H1 (cell line): ENCODE measurements at regions not wholly inside any gene's neighbourhood (a gene's known extent, or its start where the extent isn't known, plus 50 kb on each side); places are given as distances from the start of the nearest gene placed in this dataset.

Experiments used
- CTCF ChIA-PET: fragments of 300-600 bp; sonication (Branson Sonifier 250); formaldehyde crosslinking; loops from one replicate; lab custom pipeline; 2021; ENCODE audit not compliant: partially characterized antibody; lab: Charles Lee
- POLR2A ChIA-PET: fragments of 300-600 bp; sonication (Branson Sonifier 250); formaldehyde crosslinking; loops from one replicate; lab custom pipeline; 2021; ENCODE audit warnings: inconsistent platforms; ENCODE audit not compliant: partially characterized antibody; lab: Charles Lee
- DNase-seq, 2 experiments: peaks; one replicate each; pipeline versions ENCODE4 v3.0.0 to v3.0.0-alpha.2; 2010 to 2022; ENCODE audit warnings: low spot score in 2 of 2, low read depth in 1 of 2, mixed read lengths in 1 of 2
- FAIRE-seq: peaks from 2 replicates; lab custom pipeline; 2011; peaks lifted over from hg19 to GRCh38; lab: Jason Lieb, UNC
- H2AFZ ChIP-seq: 2 replicates; pipeline ENCODE4 v1.8.1; 2012; ENCODE audit warnings: low read length, inconsistent platforms
- H2AK5ac ChIP-seq: 2 replicates; pipeline ENCODE4 v1.6.1; 2013; ENCODE audit warnings: low read depth, low read length
- H2BK120ac ChIP-seq: replicated peaks from 2 replicates; pipeline ENCODE3; 2013; ENCODE audit warnings: low read depth, low read length, inconsistent platforms
- H2BK12ac ChIP-seq: 2 replicates; pipeline ENCODE4 v1.6.1; 2013; ENCODE audit warnings: low read depth, low read length
- H2BK15ac ChIP-seq: 2 replicates; pipeline ENCODE4 v1.6.1; 2013; ENCODE audit warnings: low read length
- H2BK20ac ChIP-seq: 2 replicates; pipeline ENCODE4 v1.6.1; 2013; ENCODE audit warnings: low read length
- H2BK5ac ChIP-seq: 2 replicates; pipeline ENCODE4 v1.6.1; 2013; ENCODE audit warnings: low read depth, low read length
- H3K14ac ChIP-seq: 2 replicates; pipeline ENCODE4 v1.6.1; 2013; ENCODE audit warnings: inconsistent platforms; ENCODE audit not compliant: insufficient read length
- H3K18ac ChIP-seq: 2 replicates; pipeline ENCODE4 v1.6.1; 2013; ENCODE audit warnings: low read length; ENCODE audit errors: extremely low read depth
- H3K23ac ChIP-seq: 2 replicates; pipeline ENCODE4 v1.6.1; 2013; ENCODE audit warnings: inconsistent platforms; ENCODE audit not compliant: insufficient read length
- H3K23me2 ChIP-seq: 2 replicates; pipeline ENCODE4 v1.6.1; 2013; ENCODE audit warnings: low read depth, low read length
- H3K27ac ChIP-seq: 2 replicates; pipeline ENCODE4 v1.6.1; 2011; ENCODE audit warnings: low read depth, low read length, inconsistent platforms
- H3K27me3 ChIP-seq, 4 experiments: replicated peaks in 1 of 4; 1 replicate in 1 of 4; 2 replicates in 3 of 4; pipeline versions ENCODE4 v1.6.1 to v1.8.1; 2011 to 2013; ENCODE audit warnings: low read length in 3 of 4, mild to moderate bottlenecking in 3 of 4, inconsistent platforms in 2 of 4, mixed read lengths in 2 of 4, moderate library complexity in 1 of 4; ENCODE audit not compliant: control insufficient read depth in 3 of 4, insufficient read depth in 3 of 4; ENCODE audit errors: extremely low read depth in 1 of 4
- H3K36me3 ChIP-seq, 4 experiments: 2 replicates each; pipeline versions ENCODE4 v1.6.1 to v1.8.1; 2011 to 2013; ENCODE audit warnings: mild to moderate bottlenecking in 4 of 4, low read length in 3 of 4, moderate library complexity in 2 of 4, control low read depth in 1 of 4, inconsistent platforms in 1 of 4; ENCODE audit not compliant: insufficient read depth in 4 of 4, control insufficient read depth in 2 of 4
- H3K4ac ChIP-seq: replicated peaks from 2 replicates; pipeline ENCODE3; 2013; ENCODE audit warnings: low read length, low read depth, mixed read lengths, inconsistent platforms; ENCODE audit not compliant: insufficient read length
- H3K4me1 ChIP-seq, 4 experiments: replicated peaks in 1 of 4; 1 replicate in 1 of 4; 2 replicates in 3 of 4; pipeline versions ENCODE4 v1.6.1 to v1.8.1; 2011 to 2013; ENCODE audit warnings: low read length in 3 of 4, inconsistent platforms in 2 of 4, mixed read lengths in 1 of 4; ENCODE audit not compliant: insufficient read depth in 4 of 4, control insufficient read depth in 3 of 4
- H3K4me2 ChIP-seq, 2 experiments: 2 replicates each; pipeline versions ENCODE4 v1.6.1 to v1.8.1; 2011 to 2013; ENCODE audit warnings: low read depth in 2 of 2, low read length in 2 of 2, control low read depth in 1 of 2, inconsistent platforms in 1 of 2, mild to moderate bottlenecking in 1 of 2; ENCODE audit not compliant: insufficient read depth in 1 of 2
- H3K4me3 ChIP-seq, 4 experiments: fragments of 200-600, 300-600 bp in 1 of 4; sonication (generic), shearing (Covaris generic), sonication (Bioruptor Twin) in 1 of 4; 2 replicates each; pipeline versions ENCODE4 v1.5.1 to v1.8.1; 2011 to 2016; ENCODE audit warnings: low read length in 4 of 4, low read depth in 3 of 4, control low read depth in 2 of 4, inconsistent platforms in 2 of 4, mild to moderate bottlenecking in 2 of 4, mixed read lengths in 1 of 4, moderate library complexity in 1 of 4; ENCODE audit not compliant: insufficient read depth in 2 of 4; ENCODE audit errors: extremely low read depth in 1 of 4
- H3K56ac ChIP-seq: replicated peaks from 2 replicates; pipeline ENCODE3; 2013; ENCODE audit warnings: low read depth, mild to moderate bottlenecking, mixed read lengths, low read length, inconsistent platforms; ENCODE audit not compliant: insufficient read length
- H3K79me1 ChIP-seq: 2 replicates; pipeline ENCODE4 v1.6.1; 2013; ENCODE audit warnings: low read depth, low read length, control low read depth
- H3K79me2 ChIP-seq, 2 experiments: 2 replicates each; pipeline versions ENCODE4 v1.6.1 to v1.8.1; 2012 to 2013; ENCODE audit warnings: low read length in 2 of 2, mild to moderate bottlenecking in 2 of 2, inconsistent platforms in 1 of 2; ENCODE audit not compliant: insufficient read depth in 2 of 2, control insufficient read depth in 1 of 2
- H3K9ac ChIP-seq, 4 experiments: replicated peaks in 1 of 4; 1 replicate in 1 of 4; 2 replicates in 3 of 4; pipeline versions ENCODE4 v1.6.1 to v1.8.1; 2011 to 2013; ENCODE audit warnings: low read depth in 3 of 4, low read length in 3 of 4, control low read depth in 2 of 4, mild to moderate bottlenecking in 2 of 4, moderate library complexity in 2 of 4, inconsistent platforms in 1 of 4; ENCODE audit errors: extremely low read depth in 1 of 4
- H3K9me3 ChIP-seq, 2 experiments: 2 replicates each; pipeline versions ENCODE4 v1.6.1 to v1.8.1; 2012 to 2013; ENCODE audit warnings: mild to moderate bottlenecking in 2 of 2, moderate library complexity in 2 of 2, control low read depth in 1 of 2, inconsistent platforms in 1 of 2, low read depth in 1 of 2, low read length in 1 of 2, mixed read lengths in 1 of 2; ENCODE audit not compliant: insufficient read depth in 2 of 2
- H4K20me1 ChIP-seq, 2 experiments: replicated peaks in 1 of 2; 2 replicates each; pipeline versions ENCODE3 to v1.8.1; 2011 to 2013; ENCODE audit warnings: inconsistent platforms in 2 of 2, low read length in 2 of 2, mild to moderate bottlenecking in 1 of 2; ENCODE audit not compliant: insufficient read depth in 2 of 2, control insufficient read depth in 1 of 2
- H4K5ac ChIP-seq: 2 replicates; pipeline ENCODE4 v1.6.1; 2013; ENCODE audit warnings: low read length, low read depth, mixed read lengths, inconsistent platforms; ENCODE audit not compliant: insufficient read length
- H4K8ac ChIP-seq: 2 replicates; pipeline ENCODE4 v1.8.0; 2013; ENCODE audit warnings: mild to moderate bottlenecking, moderate library complexity, low read length, inconsistent platforms; ENCODE audit not compliant: insufficient read depth; ENCODE audit errors: extremely low read depth
- H4K91ac ChIP-seq: replicated peaks from 2 replicates; pipeline ENCODE3; 2013; ENCODE audit warnings: low read length, mixed read lengths, inconsistent platforms; ENCODE audit not compliant: insufficient read length
- GABPA ChIP-seq: IDR thresholded peaks from 2 replicates; pipeline ENCODE4 v1.6.1; 2011; ENCODE audit warnings: mild to moderate bottlenecking, low read length, moderate library complexity, borderline replicate concordance; ENCODE audit not compliant: insufficient read depth
- JUN ChIP-seq: IDR thresholded peaks from 2 replicates; pipeline ENCODE4 v1.6.1; 2011; ENCODE audit warnings: low read depth, mild to moderate bottlenecking, improper control_type of control experiment, low read length
- POU5F1 ChIP-seq: IDR thresholded peaks from 2 replicates; pipeline ENCODE4 v1.6.1; 2011; ENCODE audit warnings: low read depth, mild to moderate bottlenecking, low read length, moderate library complexity
- SAP30 ChIP-seq: fragments of 300-600 bp; sonication (generic); IDR thresholded peaks from 2 replicates; pipeline ENCODE4 v1.7.1; 2012; ENCODE audit warnings: low read length, moderate library complexity, mild to moderate bottlenecking, inconsistent platforms; ENCODE audit not compliant: insufficient read depth, insufficient replicate concordance
- TCF12 ChIP-seq: IDR thresholded peaks from 2 replicates; pipeline ENCODE4 v1.6.1; 2011; ENCODE audit warnings: low read depth, mild to moderate bottlenecking, low read length
- TEAD4 ChIP-seq: IDR thresholded peaks from 2 replicates; pipeline ENCODE4 v1.6.1; 2012; ENCODE audit warnings: low read depth, low read length, inconsistent platforms, mixed read lengths
- WGBS, 2 experiments: shearing (Covaris generic) in 1 of 2; methylation state at CpG; one replicate each; pipeline versions ENCODE4 v1.1.6 to v1.1.7; 2013 to 2015; ENCODE audit warnings: low lambda C conversion rate in 2 of 2, mixed read lengths in 2 of 2, inconsistent platforms in 1 of 2, low coverage in 1 of 2, missing lambda C conversion rate in 1 of 2; ENCODE audit not compliant: insufficient replicate concordance in 2 of 2, insufficient coverage in 1 of 2, insufficient read length in 1 of 2; ENCODE audit errors: extremely low coverage in 1 of 2, missing lambda C conversion rate in 1 of 2; 5-methylcytosine and 5-hydroxymethylcytosine counted together
- TF ChIP-seq, protein P1 (sequence below): IDR thresholded peaks from 2 replicates; pipeline ENCODE4 v1.6.1; 2011; ENCODE audit warnings: low read depth, mild to moderate bottlenecking, low read length; ENCODE audit not compliant: insufficient read depth
- TF ChIP-seq, protein P2 (sequence below): IDR thresholded peaks from 2 replicates; pipeline ENCODE4 v1.6.1; 2012; ENCODE audit warnings: inconsistent platforms

DNA sequence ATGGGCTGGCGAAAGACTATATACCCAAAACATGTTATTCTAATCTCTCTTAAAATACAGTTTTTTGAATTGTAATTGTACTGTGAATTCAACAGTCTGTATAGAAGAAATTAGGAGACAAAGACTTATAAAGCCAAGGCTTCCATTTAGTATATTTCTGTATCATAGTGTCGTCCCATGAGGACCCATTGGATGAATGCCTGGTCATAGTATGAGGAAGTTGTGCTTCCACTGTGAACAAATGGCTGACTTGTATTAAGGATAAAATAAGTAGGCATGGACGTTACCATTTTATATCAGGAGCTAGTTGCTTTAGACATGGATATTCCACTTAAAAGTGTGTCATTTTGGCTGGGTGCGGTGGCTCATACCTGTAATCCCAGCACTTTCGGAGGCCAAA lies 55.9 kb upstream of the NAV3 start:
- no peak overlapping the region for H3K56ac ChIP-seq
- WGBS, 2 experiments, result 84% methylated on average over 5 of the region's 5 CpGs; no CpG with 5 or more reads in 1 of the 2 experiments
- no peaks in the 10 kb centered on the region for H4K20me1 ChIP-seq
- no peaks in the 10 kb centered on the region for H3K27me3 ChIP-seq
- TF ChIP-seq, protein P1, sequence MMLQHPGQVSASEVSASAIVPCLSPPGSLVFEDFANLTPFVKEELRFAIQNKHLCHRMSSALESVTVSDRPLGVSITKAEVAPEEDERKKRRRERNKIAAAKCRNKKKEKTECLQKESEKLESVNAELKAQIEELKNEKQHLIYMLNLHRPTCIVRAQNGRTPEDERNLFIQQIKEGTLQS, result no peak
- TF ChIP-seq SAP30, result no peak
- TF ChIP-seq TCF12, result no peak
- TF ChIP-seq TEAD4, result no peak
- TF ChIP-seq POU5F1, result no peak
- TF ChIP-seq, protein P2, sequence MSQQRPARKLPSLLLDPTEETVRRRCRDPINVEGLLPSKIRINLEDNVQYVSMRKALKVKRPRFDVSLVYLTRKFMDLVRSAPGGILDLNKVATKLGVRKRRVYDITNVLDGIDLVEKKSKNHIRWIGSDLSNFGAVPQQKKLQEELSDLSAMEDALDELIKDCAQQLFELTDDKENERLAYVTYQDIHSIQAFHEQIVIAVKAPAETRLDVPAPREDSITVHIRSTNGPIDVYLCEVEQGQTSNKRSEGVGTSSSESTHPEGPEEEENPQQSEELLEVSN, result no peak
- no peak for TF ChIP-seq JUN
- no peak for TF ChIP-seq GABPA
- TF ChIP-seq, all 59 proteins: peak for 0
- H2BK15ac ChIP-seq, result no peak overlapping the region
- H3K27ac ChIP-seq, result no peak overlapping the region
- no peak overlapping the region for H2AFZ ChIP-seq
- H2AK5ac ChIP-seq, result no peak overlapping the region
- H3K36me3 ChIP-seq, result no peaks in the 10 kb centered on the region
- no peak overlapping the region for H2BK120ac ChIP-seq
- no peaks in the 10 kb centered on the region; the same call in 1 of the 2 replicates for H3K23me2 ChIP-seq
- no peak overlapping the region for H4K5ac ChIP-seq
- H3K14ac ChIP-seq, result no peak overlapping the region
- H3K9me3 ChIP-seq, result no peaks in the 10 kb centered on the region
- H4K8ac ChIP-seq, result no peak overlapping the region
- H3K23ac ChIP-seq, result no peak overlapping the region
- no peak overlapping the region for H4K91ac ChIP-seq
- H3K4ac ChIP-seq, result no peak overlapping the region
- DNase-seq (no peak), FAIRE-seq (no peak)
- no peak overlapping the region for H3K18ac ChIP-seq
- no peak overlapping the region for H3K9ac ChIP-seq
- no peak overlapping the region for H2BK12ac ChIP-seq
- POLR2A ChIA-PET, result no interaction called here
- no peak overlapping the region for H2BK5ac ChIP-seq
- no peaks in the 10 kb centered on the region for H3K4me1 ChIP-seq
- no peaks in the 10 kb centered on the region for H3K79me2 ChIP-seq
- H3K4me2 ChIP-seq, result no peak overlapping the region
- CTCF ChIA-PET, result no interaction called here
- no peak overlapping the region for H2BK20ac ChIP-seq
- no peak overlapping the region for H3K4me3 ChIP-seq
- no peaks in the 10 kb centered on the region for H3K79me1 ChIP-seq
